ENCODE measurements at regions not wholly inside any gene's neighbourhood (a gene's known extent, or its start where the extent isn't known, plus 50 kb on each side); places are given as distances from the start of the nearest gene placed in this dataset.

DNA sequence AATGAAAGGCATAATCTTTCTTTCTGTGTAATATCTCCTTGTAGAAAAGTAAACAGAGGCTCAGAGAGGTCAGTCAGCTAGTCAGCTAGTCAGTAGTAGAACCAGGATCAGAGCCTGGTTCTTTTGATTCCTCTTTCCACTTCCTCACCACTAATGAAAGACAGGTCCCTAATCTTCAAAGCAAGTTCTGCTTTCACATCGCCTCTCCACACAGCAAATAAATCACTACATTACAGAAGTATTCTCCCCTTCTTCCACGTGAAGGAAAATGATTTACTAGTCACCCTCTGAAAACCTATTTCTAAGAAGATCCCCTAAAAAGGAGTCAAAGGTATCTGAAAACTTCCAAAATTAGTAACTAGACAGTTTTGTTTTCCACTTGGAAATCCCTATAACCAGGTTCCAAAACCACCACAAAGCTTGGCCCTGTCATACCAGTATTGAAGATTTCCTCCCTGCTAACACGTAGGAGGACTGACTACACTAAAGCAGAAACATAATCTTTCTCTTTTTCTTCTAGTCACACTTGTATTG, 140.5 kb upstream of the TARS1 start (continued):
- TF ChIP-seq, protein P1, sequence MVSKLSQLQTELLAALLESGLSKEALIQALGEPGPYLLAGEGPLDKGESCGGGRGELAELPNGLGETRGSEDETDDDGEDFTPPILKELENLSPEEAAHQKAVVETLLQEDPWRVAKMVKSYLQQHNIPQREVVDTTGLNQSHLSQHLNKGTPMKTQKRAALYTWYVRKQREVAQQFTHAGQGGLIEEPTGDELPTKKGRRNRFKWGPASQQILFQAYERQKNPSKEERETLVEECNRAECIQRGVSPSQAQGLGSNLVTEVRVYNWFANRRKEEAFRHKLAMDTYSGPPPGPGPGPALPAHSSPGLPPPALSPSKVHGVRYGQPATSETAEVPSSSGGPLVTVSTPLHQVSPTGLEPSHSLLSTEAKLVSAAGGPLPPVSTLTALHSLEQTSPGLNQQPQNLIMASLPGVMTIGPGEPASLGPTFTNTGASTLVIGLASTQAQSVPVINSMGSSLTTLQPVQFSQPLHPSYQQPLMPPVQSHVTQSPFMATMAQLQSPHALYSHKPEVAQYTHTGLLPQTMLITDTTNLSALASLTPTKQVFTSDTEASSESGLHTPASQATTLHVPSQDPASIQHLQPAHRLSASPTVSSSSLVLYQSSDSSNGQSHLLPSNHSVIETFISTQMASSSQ (IDR thresholded peaks at IDR 0.05; ENCODE audit: low read depth): no peak
- TF ChIP-seq, protein P1 (CRISPR knock-in tag; IDR thresholded peaks at IDR 0.05; ENCODE audit: borderline replicate concordance): no peak
- TF ChIP-seq, protein P2, sequence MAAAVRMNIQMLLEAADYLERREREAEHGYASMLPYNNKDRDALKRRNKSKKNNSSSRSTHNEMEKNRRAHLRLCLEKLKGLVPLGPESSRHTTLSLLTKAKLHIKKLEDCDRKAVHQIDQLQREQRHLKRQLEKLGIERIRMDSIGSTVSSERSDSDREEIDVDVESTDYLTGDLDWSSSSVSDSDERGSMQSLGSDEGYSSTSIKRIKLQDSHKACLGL (CRISPR knock-in tag; IDR thresholded peaks at IDR 0.05): no peak
- TF ChIP-seq JUN (CRISPR knock-in tag; IDR thresholded peaks at IDR 0.05): no peak
- TF ChIP-seq, protein P3, sequence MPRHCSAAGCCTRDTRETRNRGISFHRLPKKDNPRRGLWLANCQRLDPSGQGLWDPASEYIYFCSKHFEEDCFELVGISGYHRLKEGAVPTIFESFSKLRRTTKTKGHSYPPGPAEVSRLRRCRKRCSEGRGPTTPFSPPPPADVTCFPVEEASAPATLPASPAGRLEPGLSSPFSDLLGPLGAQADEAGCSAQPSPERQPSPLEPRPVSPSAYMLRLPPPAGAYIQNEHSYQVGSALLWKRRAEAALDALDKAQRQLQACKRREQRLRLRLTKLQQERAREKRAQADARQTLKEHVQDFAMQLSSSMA (CRISPR knock-in tag; IDR thresholded peaks at IDR 0.05): no peak
- no peak for TF ChIP-seq HNF4A (CRISPR knock-in tag; IDR thresholded peaks at IDR 0.05)
- no peak for TF ChIP-seq ZBTB8A (CRISPR knock-in tag; IDR thresholded peaks at IDR 0.05; ENCODE audit: borderline replicate concordance, low read depth)
- TF ChIP-seq, protein P4, sequence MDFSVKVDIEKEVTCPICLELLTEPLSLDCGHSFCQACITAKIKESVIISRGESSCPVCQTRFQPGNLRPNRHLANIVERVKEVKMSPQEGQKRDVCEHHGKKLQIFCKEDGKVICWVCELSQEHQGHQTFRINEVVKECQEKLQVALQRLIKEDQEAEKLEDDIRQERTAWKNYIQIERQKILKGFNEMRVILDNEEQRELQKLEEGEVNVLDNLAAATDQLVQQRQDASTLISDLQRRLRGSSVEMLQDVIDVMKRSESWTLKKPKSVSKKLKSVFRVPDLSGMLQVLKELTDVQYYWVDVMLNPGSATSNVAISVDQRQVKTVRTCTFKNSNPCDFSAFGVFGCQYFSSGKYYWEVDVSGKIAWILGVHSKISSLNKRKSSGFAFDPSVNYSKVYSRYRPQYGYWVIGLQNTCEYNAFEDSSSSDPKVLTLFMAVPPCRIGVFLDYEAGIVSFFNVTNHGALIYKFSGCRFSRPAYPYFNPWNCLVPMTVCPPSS (IDR thresholded peaks at IDR 0.05): no peak
- TF ChIP-seq NR2C2 (CRISPR knock-in tag; IDR thresholded peaks at IDR 0.05; ENCODE audit: borderline replicate concordance): no peak
